RCC 7860 (cell line): ENCODE measurements at regions not wholly inside any gene's neighbourhood (a gene's known extent, or its start where the extent isn't known, plus 50 kb on each side); places are given as distances from the start of the nearest gene placed in this dataset.

Source experiments
- DNase-seq: peaks from one replicate; pipeline ENCODE4 v3.0.0-alpha.2; 2015; ENCODE audit warnings: low spot score
- FAIRE-seq: peaks from 2 replicates; lab custom pipeline; 2012; peaks lifted over from hg19 to GRCh38; lab: Jason Lieb, UNC

GRCh38 chr2:145267451-145267850 is 747.5 kb upstream of the ZEB2 start:
- FAIRE-seq: peak; percentile 18
- DNase-seq: no peak

- DNase-seq: no peak
- FAIRE-seq: no peak
These were observed 745.3 kb upstream of the ZEB2 start for GRCh38 chr2:145265244-145265643.

GRCh38 chr2:145260674-145261073 is 740.8 kb upstream of the ZEB2 start:
- DNase-seq (no peak), FAIRE-seq (no peak)

GRCh38 chr2:145260081-145260480 is 740.2 kb upstream of the ZEB2 start:
- DNase-seq (no peak), FAIRE-seq (no peak)

GRCh38 chr2:145258903-145259579 is 739.1 kb upstream of the ZEB2 start:
- DNase-seq (no peak), FAIRE-seq (peak; percentile 26)

- DNase-seq (no peak), FAIRE-seq (no peak)
These were observed 738.0 kb upstream of the ZEB2 start for GRCh38 chr2:145257931-145258330.

- FAIRE-seq (no peak), DNase-seq (no peak)
These were observed 736.6 kb upstream of the ZEB2 start for GRCh38 chr2:145256551-145256950.

GRCh38 chr2:145254291-145254690 is 734.4 kb upstream of the ZEB2 start:
- DNase-seq: no peak
- FAIRE-seq: no peak

GRCh38 chr2:145253492-145253891 is 733.6 kb upstream of the ZEB2 start:
- FAIRE-seq: no peak

GRCh38 chr2:145245268-145245870 is 725.5 kb upstream of the ZEB2 start:
- no peak for FAIRE-seq

More at GRCh38 chr2:145253492-145253891, 733.6 kb upstream of the ZEB2 start:
- no peak for DNase-seq

GRCh38 chr2:145235312-145235711 is 715.4 kb upstream of the ZEB2 start:
- DNase-seq (no peak), FAIRE-seq (no peak)

More at GRCh38 chr2:145245268-145245870, 725.5 kb upstream of the ZEB2 start:
- DNase-seq: no peak

- FAIRE-seq (no peak), DNase-seq (no peak)
These were observed 710.6 kb upstream of the ZEB2 start for GRCh38 chr2:145230546-145230945.

GRCh38 chr2:145228506-145228905 is 708.6 kb upstream of the ZEB2 start:
- DNase-seq (no peak), FAIRE-seq (no peak)

- FAIRE-seq (no peak), DNase-seq (no peak)
These were observed 707.0 kb upstream of the ZEB2 start for GRCh38 chr2:145226901-145227300.

GRCh38 chr2:145221516-145221915 is 701.6 kb upstream of the ZEB2 start:
- FAIRE-seq: no peak

GRCh38 chr2:145221032-145221431 is 701.1 kb upstream of the ZEB2 start:
- DNase-seq (no peak), FAIRE-seq (no peak)

More at GRCh38 chr2:145221516-145221915, 701.6 kb upstream of the ZEB2 start:
- no peak for DNase-seq

GRCh38 chr2:145220496-145220895 is 700.6 kb upstream of the ZEB2 start:
- no peak for FAIRE-seq
- DNase-seq: no peak

- FAIRE-seq (no peak), DNase-seq (no peak)
These were observed 688.0 kb upstream of the ZEB2 start for GRCh38 chr2:145207884-145208283.

- no peak for FAIRE-seq
- no peak for DNase-seq
These were observed 686.8 kb upstream of the ZEB2 start for GRCh38 chr2:145206496-145207281.

- FAIRE-seq (no peak), DNase-seq (no peak)
These were observed 684.0 kb upstream of the ZEB2 start for GRCh38 chr2:145203891-145204290.

GRCh38 chr2:145199827-145200706 is 680.1 kb upstream of the ZEB2 start:
- FAIRE-seq: no peak
- no peak for DNase-seq
